Fibroblast of villous mesenchyme (primary cell): ENCODE measurements at regions not wholly inside any gene's neighbourhood (a gene's known extent, or its start where the extent isn't known, plus 50 kb on each side); places are given as distances from the start of the nearest gene placed in this dataset.

Experiments used
- DNase-seq: peaks from one replicate; pipeline ENCODE4 v3.0.0-alpha.2; 2010; ENCODE audit warnings: low read depth
- H3K4me3 ChIP-seq: 2 replicates; pipeline ENCODE4 v1.5.1; 2011; ENCODE audit warnings: low read depth, mild to moderate bottlenecking, low read length
- TF ChIP-seq, protein P1 (sequence below): IDR thresholded peaks from 2 replicates; pipeline ENCODE4 v1.5.1; 2012; ENCODE audit warnings: low read depth, mild to moderate bottlenecking, low read length; ENCODE audit not compliant: insufficient read depth

DNA sequence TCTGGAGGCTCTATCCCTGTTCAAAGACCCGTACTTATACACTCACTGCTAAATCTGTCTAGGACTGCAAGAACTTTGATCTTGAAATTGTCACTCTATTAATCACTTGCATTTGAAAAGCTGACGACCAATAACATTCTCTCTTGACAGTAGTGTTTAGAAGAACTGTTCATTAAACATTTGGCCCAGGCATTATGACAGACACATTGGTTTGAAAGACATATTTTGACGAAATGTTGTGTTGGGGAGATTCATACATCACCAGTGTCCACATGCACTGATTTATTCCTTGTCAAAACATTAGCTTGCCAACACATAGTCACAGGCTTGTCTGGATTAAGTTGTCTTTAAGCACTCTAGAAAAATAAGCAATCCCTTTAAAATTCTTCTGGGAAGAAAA is 951.3 kb downstream of the ADGRL2 start:
- no peak for DNase-seq
- TF ChIP-seq, protein P1, sequence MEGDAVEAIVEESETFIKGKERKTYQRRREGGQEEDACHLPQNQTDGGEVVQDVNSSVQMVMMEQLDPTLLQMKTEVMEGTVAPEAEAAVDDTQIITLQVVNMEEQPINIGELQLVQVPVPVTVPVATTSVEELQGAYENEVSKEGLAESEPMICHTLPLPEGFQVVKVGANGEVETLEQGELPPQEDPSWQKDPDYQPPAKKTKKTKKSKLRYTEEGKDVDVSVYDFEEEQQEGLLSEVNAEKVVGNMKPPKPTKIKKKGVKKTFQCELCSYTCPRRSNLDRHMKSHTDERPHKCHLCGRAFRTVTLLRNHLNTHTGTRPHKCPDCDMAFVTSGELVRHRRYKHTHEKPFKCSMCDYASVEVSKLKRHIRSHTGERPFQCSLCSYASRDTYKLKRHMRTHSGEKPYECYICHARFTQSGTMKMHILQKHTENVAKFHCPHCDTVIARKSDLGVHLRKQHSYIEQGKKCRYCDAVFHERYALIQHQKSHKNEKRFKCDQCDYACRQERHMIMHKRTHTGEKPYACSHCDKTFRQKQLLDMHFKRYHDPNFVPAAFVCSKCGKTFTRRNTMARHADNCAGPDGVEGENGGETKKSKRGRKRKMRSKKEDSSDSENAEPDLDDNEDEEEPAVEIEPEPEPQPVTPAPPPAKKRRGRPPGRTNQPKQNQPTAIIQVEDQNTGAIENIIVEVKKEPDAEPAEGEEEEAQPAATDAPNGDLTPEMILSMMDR: no peak
- H3K4me3 ChIP-seq: no peak overlapping the region

DNA sequence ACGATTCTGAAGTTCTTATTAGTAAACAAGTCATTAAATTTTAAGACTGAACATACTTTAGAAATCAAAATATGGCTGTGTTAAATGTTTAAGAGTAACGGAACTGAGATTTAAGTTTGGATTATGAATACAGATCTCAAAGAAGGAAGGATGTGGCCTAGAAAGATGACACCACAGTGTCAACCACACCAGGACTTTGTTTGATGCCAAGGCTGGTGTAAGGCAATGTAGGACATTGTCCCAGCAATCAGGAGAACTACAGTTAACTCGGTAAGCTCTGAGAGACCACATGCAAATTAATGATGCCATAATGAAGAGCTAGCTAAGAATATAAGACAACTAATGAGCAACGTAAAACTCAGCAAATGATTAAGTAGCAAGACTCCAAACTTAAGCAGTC is 932.9 kb downstream of the ADGRL2 start:
- TF ChIP-seq, protein P1: no peak
- H3K4me3 ChIP-seq: no peak overlapping the region
- DNase-seq: no peak

DNA sequence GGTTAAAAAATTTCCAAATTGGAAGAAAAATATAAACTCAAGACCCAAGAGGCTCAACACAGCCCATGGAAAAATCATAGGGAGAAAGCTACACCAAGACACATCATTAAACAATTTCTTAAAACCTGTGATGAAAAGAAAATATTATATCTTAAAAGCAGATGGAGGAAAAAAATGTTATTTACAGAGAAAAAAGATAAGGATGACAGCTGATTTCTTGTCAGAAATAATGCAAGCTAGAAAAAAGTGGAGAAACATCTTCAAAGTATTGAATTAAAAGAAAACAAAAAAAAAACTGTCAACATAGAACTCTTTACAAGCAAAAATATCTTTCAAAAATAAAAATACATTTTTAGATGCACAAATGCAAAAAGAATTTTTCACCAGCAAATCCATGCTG is 930.5 kb downstream of the ADGRL2 start:
- TF ChIP-seq, protein P1: no peak
- no peak for DNase-seq
- no peak overlapping the region for H3K4me3 ChIP-seq

DNA sequence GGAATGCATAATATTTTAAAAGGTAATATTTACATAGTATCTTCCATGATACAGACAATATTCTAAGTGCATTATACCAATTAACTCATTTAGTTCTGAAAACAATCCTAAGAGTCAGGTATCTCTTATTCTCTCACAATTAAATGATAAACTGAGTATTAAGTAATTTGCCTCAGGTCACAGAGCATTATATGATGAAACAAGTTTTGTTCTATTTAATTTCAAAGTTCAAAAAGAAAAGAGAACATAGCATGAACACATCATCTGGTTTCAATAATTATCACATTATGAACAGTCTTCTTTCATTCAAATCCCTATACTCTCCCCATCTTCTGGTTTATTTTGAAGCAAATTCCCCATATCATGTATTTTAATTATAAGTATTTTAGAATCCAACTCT is 927.5 kb downstream of the ADGRL2 start:
- no peak overlapping the region for H3K4me3 ChIP-seq
- no peak for DNase-seq
- TF ChIP-seq, protein P1: no peak

DNA sequence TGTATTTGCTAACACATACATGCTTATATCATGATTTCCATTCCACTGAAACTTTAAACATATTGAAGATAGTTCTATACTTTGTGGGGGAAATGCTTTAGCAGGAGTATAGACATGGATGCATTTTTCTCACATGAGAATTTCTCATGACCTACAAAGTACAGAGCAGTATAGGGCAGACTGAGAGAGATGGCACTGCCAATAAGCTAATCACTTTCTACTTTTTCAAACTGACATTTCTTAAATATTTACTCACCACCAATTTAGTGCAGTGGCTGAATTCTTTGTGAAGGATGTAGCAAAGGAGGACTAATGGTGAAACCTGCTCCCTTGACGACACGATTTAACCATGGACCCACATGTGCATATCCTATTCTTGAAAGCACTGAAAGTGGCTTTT is 923.5 kb downstream of the ADGRL2 start:
- TF ChIP-seq, protein P1: no peak
- no peak for DNase-seq
- no peak overlapping the region for H3K4me3 ChIP-seq

DNA sequence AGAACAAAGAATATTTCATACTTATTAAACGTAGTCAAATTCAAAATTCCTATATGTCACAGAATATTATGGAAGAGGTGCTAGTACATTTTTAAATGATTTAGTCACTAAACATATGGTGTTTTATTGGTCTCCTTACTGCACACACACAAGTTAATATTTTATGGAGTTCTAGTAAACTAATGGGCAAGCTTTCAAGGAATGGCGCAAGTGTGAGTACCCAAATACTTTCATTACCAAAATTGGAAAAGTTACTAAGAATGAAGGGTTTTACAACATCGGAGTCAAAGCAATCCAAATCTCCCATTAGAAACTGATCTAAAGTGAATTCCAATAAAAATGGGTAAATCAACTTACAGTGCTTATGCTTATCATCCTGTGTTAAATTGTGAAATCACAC is 921.9 kb downstream of the ADGRL2 start:
- H3K4me3 ChIP-seq: no peak overlapping the region
- no peak for DNase-seq
- TF ChIP-seq, protein P1: no peak

DNA sequence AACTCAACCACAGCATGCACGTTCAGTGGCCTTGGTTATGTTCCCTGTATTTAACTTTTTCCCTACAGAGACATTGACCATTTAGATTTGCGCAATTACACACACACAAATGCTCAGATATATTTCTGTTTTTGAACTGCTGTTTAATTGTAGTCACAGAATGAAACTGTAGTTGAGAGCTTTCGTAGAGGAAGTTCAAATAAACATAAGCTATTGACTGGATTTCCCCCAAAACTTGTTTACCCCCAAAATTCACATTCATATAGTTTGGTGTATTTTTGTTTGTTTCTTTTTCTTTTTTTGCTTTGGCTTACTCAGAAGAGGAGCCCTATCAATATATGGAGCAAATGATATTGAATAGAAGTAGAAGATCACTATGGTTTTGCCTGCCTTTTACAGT is 921.0 kb downstream of the ADGRL2 start:
- no peak overlapping the region for H3K4me3 ChIP-seq
- no peak for DNase-seq
- TF ChIP-seq, protein P1: no peak
